ENCODE measurements at regions not wholly inside any gene's neighbourhood (a gene's known extent, or its start where the extent isn't known, plus 50 kb on each side); places are given as distances from the start of the nearest gene placed in this dataset.

DNA sequence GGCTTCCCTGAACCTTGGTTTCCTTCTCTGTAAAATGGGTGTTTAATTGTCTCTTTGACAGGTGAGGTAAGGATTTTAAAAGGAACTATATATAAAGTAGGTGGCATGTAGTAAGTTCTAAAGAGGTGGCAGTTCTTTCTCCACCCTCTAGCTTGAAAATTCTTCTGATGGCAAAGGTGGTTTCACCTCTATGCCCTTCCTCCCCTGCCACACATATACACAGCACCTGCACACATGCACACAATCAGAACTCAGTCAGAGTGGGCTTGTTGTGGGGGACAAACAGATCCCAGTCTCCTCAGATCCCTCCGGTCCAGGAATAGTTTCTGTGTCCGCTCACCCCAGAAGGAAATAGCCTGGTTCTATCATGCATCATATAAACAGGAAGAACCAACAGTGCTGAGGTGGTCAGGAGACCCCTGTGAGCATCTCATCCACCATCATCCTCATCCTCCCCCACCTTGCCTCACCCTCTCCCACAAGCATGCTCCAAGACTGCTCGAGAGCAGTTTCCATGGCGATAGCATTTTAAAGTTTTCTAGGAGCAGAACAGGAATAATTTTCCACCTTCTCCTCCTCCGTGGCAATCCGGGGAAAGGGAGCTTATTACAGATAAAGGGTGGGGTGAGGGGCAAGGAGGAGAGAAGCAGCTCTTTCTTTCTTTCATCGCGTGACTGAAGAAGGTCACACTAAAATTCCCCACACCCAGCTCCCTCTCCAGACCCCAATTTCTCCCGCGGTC is 123.6 kb downstream of the CHST1 start:
- TF ChIP-seq GATA3 (IDR thresholded peaks at IDR 0.05; ENCODE audit: low read depth, low read length) (no peak), GATA2 (IDR thresholded peaks at IDR 0.05; ENCODE audit: low read depth, low read length) (no peak)
